ENCODE measurements at regions not wholly inside any gene's neighbourhood (a gene's known extent, or its start where the extent isn't known, plus 50 kb on each side); places are given as distances from the start of the nearest gene placed in this dataset.

DNA sequence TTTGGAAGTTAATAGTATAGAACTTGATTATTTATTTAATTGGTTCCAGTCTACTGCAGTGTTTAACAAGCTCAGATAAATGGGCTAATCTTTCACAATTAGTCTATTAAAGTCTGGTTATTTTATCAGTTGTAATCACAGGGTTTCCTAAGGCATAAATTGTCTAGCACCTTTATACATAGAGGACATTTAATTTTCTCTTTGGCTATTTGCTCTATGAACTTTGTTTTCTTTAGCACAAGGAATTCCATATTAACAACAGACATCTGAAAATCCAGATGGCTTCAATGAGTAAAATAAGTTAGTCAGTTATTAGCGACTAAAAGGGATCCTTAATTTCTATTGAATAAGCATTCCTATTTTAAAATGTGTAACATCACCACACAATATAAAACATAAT, 1350.8 kb upstream of the SLC10A2 start:
- TF ChIP-seq, protein P1, sequence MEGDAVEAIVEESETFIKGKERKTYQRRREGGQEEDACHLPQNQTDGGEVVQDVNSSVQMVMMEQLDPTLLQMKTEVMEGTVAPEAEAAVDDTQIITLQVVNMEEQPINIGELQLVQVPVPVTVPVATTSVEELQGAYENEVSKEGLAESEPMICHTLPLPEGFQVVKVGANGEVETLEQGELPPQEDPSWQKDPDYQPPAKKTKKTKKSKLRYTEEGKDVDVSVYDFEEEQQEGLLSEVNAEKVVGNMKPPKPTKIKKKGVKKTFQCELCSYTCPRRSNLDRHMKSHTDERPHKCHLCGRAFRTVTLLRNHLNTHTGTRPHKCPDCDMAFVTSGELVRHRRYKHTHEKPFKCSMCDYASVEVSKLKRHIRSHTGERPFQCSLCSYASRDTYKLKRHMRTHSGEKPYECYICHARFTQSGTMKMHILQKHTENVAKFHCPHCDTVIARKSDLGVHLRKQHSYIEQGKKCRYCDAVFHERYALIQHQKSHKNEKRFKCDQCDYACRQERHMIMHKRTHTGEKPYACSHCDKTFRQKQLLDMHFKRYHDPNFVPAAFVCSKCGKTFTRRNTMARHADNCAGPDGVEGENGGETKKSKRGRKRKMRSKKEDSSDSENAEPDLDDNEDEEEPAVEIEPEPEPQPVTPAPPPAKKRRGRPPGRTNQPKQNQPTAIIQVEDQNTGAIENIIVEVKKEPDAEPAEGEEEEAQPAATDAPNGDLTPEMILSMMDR (IDR thresholded peaks at IDR 0.05): no peak
- TF ChIP-seq POLR2A (IDR thresholded peaks at IDR 0.05): no peak

Data from right lobe of liver (tissue), 4 donors.